HG03103 (cell line): ENCODE measurements at regions not wholly inside any gene's neighbourhood (a gene's known extent, or its start where the extent isn't known, plus 50 kb on each side); places are given as distances from the start of the nearest gene placed in this dataset.

Experiments
- ATAC-seq: cut with Tn5 transposase; IDR thresholded peaks from one replicate; pipeline ENCODE4 v1.9.1; 2021; ENCODE audit warnings: low read depth; ENCODE audit not compliant: unreplicated experiment

GRCh38 chr13:33891196-33891742, 73.3 kb downstream of the RFC3 start:
- no peak for ATAC-seq

- no peak for ATAC-seq
Observed at GRCh38 chr13:33893559-33893958, 75.6 kb downstream of the RFC3 start.

GRCh38 chr13:33904431-33904830, 86.5 kb downstream of the RFC3 start:
- ATAC-seq = no peak

- no peak for ATAC-seq
Observed at GRCh38 chr13:33908116-33908515, 90.2 kb downstream of the RFC3 start.

GRCh38 chr13:33910255-33910654, 92.3 kb downstream of the RFC3 start:
- ATAC-seq = no peak

GRCh38 chr13:33911521-33911920, 93.6 kb downstream of the RFC3 start:
- no peak for ATAC-seq

- no peak for ATAC-seq
Observed at GRCh38 chr13:33913829-33914228, 95.9 kb downstream of the RFC3 start.

- ATAC-seq = no peak
Observed at GRCh38 chr13:33917190-33917589, 99.2 kb downstream of the RFC3 start.

GRCh38 chr13:33918199-33918932, 100.4 kb downstream of the RFC3 start:
- ATAC-seq = no peak

GRCh38 chr13:33919120-33919519, 101.2 kb downstream of the RFC3 start:
- no peak for ATAC-seq

GRCh38 chr13:33925563-33925962, 107.6 kb downstream of the RFC3 start:
- ATAC-seq = no peak

GRCh38 chr13:33927315-33927714, 109.4 kb downstream of the RFC3 start:
- no peak for ATAC-seq

GRCh38 chr13:33931397-33932311, 113.7 kb downstream of the RFC3 start:
- ATAC-seq = no peak

- ATAC-seq = no peak
Observed at GRCh38 chr13:33932769-33933406, 114.9 kb downstream of the RFC3 start.

GRCh38 chr13:33933810-33934209, 115.9 kb downstream of the RFC3 start:
- no peak for ATAC-seq

GRCh38 chr13:33934343-33934742, 116.4 kb downstream of the RFC3 start:
- ATAC-seq = no peak

- no peak for ATAC-seq
Observed at GRCh38 chr13:33934951-33935371, 117.0 kb downstream of the RFC3 start.

GRCh38 chr13:33935969-33936368, 118.0 kb downstream of the RFC3 start:
- no peak for ATAC-seq

GRCh38 chr13:33937373-33938098, 119.6 kb downstream of the RFC3 start:
- no peak for ATAC-seq

GRCh38 chr13:33940256-33940655, 122.3 kb downstream of the RFC3 start:
- ATAC-seq = no peak
